ENCODE measurements at regions not wholly inside any gene's neighbourhood (a gene's known extent, or its start where the extent isn't known, plus 50 kb on each side); places are given as distances from the start of the nearest gene placed in this dataset.

DNA sequence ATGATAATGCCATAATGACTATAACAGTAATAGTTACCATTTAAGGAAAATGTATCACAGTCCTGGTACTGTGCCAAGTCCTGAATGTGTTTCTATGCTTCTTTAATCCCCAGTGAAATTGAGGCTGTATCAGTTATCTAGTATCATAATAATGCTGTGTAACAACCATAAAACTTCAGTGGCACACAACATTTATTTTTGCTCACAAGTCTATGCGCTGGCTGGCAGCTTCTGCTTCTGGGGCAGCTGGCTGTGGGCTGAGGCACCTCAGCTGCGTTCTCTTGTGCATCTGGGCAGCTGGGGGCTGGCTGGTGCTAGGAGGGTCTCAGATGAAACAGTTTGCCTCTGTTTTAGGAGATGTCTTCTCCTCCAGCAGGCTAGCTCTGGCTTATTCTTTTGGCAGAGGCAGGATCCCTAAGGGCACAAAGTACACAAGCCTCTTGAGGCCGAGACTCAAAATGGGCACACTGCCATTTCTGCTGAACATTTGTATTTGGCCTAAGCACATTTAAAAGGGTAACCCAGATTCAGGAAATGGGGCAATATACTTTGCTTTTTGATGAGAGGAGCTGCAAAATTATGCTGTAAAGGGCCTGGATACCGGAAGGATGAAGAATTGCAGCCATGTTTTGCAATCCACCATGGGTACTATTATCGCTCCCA, 62.6 kb upstream of the DHX15 start:
- CTCF ChIA-PET, result no interaction called here
- 49% methylated on average over 4 of the region's 5 CpGs for WGBS (ENCODE audit: low lambda C conversion rate)

More for the DNA sequence above, 62.6 kb upstream of the DHX15 start:
- no peaks in the 10 kb centered on the region for H4K20me1 ChIP-seq (ENCODE audit: insufficient read depth)
- H3K36me3 ChIP-seq (replicated peaks in 1 of 2; ENCODE audit: control insufficient read depth in 1 of 2, insufficient read depth in 2 of 2, low read length in 1 of 2), result no peaks in the 10 kb centered on the region
- H3K9ac ChIP-seq, result no peak overlapping the region
- no peak overlapping the region for H3K4me3 ChIP-seq (ENCODE audit: low read depth in 2 of 2, low read length in 1 of 2)
- H3F3A ChIP-seq (replicated peaks; ENCODE audit: insufficient read depth), result no peaks in the 10 kb centered on the region
- H3K79me2 ChIP-seq (ENCODE audit: insufficient read depth), result no peaks in the 10 kb centered on the region
- H3K4me2 ChIP-seq, result no peak overlapping the region
- no peak for DNase-seq
- no peak overlapping the region for H2AFZ ChIP-seq (ENCODE audit: low read depth)
- H3K9me2 ChIP-seq, result no peaks in the 10 kb centered on the region
- no peaks in the 10 kb centered on the region; a peak in 1 of 4 replicates for H3K4me1 ChIP-seq (ENCODE audit: control insufficient read depth in 1 of 2, insufficient read depth in 2 of 2, low read depth in 1 of 2, low read length in 1 of 2)
- H3K27me3 ChIP-seq (ENCODE audit: insufficient read depth), result no peaks in the 10 kb centered on the region
- no peak overlapping the region for H3K27ac ChIP-seq (ENCODE audit: low read depth in 2 of 2, low read length in 1 of 2)
- TF ChIP-seq JUND (IDR thresholded peaks at IDR 0.05) (no peak), EP300 (IDR thresholded peaks at IDR 0.05; ENCODE audit: borderline replicate concordance in 1 of 2, low read depth in 1 of 2, low read length in 1 of 2) (no peak), FOSL2 (IDR thresholded peaks at IDR 0.05; ENCODE audit: borderline replicate concordance, low read depth) (no peak), GABPA (IDR thresholded peaks at IDR 0.05; ENCODE audit: low read depth) (no peak), NFIC (IDR thresholded peaks at IDR 0.05; ENCODE audit: borderline replicate concordance) (no peak), RCOR1 (IDR thresholded peaks at IDR 0.05; ENCODE audit: low read length) (no peak), EZH2phosphoT487 (IDR thresholded peaks at IDR 0.05; ENCODE audit: borderline replicate concordance, low read depth) (no peak), ELF1 (IDR thresholded peaks at IDR 0.05) (no peak), TCF12 (IDR thresholded peaks at IDR 0.05) (no peak), MXI1 (IDR thresholded peaks at IDR 0.05; ENCODE audit: low read depth, low read length) (no peak), FOXM1 (IDR thresholded peaks at IDR 0.05; ENCODE audit: low read depth) (no peak), SIN3A (IDR thresholded peaks at IDR 0.05; ENCODE audit: borderline replicate concordance, low read depth, low read length) (no peak), RAD21 (IDR thresholded peaks at IDR 0.05; ENCODE audit: low read length) (no peak)
- TF ChIP-seq, protein P1, sequence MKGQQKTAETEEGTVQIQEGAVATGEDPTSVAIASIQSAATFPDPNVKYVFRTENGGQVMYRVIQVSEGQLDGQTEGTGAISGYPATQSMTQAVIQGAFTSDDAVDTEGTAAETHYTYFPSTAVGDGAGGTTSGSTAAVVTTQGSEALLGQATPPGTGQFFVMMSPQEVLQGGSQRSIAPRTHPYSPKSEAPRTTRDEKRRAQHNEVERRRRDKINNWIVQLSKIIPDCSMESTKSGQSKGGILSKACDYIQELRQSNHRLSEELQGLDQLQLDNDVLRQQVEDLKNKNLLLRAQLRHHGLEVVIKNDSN (IDR thresholded peaks at IDR 0.05; ENCODE audit: borderline replicate concordance, low read depth), result no peak
- TF ChIP-seq, protein P2, sequence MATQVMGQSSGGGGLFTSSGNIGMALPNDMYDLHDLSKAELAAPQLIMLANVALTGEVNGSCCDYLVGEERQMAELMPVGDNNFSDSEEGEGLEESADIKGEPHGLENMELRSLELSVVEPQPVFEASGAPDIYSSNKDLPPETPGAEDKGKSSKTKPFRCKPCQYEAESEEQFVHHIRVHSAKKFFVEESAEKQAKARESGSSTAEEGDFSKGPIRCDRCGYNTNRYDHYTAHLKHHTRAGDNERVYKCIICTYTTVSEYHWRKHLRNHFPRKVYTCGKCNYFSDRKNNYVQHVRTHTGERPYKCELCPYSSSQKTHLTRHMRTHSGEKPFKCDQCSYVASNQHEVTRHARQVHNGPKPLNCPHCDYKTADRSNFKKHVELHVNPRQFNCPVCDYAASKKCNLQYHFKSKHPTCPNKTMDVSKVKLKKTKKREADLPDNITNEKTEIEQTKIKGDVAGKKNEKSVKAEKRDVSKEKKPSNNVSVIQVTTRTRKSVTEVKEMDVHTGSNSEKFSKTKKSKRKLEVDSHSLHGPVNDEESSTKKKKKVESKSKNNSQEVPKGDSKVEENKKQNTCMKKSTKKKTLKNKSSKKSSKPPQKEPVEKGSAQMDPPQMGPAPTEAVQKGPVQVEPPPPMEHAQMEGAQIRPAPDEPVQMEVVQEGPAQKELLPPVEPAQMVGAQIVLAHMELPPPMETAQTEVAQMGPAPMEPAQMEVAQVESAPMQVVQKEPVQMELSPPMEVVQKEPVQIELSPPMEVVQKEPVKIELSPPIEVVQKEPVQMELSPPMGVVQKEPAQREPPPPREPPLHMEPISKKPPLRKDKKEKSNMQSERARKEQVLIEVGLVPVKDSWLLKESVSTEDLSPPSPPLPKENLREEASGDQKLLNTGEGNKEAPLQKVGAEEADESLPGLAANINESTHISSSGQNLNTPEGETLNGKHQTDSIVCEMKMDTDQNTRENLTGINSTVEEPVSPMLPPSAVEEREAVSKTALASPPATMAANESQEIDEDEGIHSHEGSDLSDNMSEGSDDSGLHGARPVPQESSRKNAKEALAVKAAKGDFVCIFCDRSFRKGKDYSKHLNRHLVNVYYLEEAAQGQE (IDR thresholded peaks at IDR 0.05; ENCODE audit: low read depth, low read length), result no peak
- TF ChIP-seq, protein P3, sequence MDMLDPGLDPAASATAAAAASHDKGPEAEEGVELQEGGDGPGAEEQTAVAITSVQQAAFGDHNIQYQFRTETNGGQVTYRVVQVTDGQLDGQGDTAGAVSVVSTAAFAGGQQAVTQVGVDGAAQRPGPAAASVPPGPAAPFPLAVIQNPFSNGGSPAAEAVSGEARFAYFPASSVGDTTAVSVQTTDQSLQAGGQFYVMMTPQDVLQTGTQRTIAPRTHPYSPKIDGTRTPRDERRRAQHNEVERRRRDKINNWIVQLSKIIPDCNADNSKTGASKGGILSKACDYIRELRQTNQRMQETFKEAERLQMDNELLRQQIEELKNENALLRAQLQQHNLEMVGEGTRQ (IDR thresholded peaks at IDR 0.05; ENCODE audit: borderline replicate concordance, low read depth, low read length), result no peak
- TF ChIP-seq, protein P4, sequence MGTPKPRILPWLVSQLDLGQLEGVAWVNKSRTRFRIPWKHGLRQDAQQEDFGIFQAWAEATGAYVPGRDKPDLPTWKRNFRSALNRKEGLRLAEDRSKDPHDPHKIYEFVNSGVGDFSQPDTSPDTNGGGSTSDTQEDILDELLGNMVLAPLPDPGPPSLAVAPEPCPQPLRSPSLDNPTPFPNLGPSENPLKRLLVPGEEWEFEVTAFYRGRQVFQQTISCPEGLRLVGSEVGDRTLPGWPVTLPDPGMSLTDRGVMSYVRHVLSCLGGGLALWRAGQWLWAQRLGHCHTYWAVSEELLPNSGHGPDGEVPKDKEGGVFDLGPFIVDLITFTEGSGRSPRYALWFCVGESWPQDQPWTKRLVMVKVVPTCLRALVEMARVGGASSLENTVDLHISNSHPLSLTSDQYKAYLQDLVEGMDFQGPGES (IDR thresholded peaks at IDR 0.05; ENCODE audit: low read depth, low read length), result no peak
- no peaks in the 10 kb centered on the region for H3K9me3 ChIP-seq
- POLR2A ChIA-PET, result no interaction called here

Measured in SK-N-SH (cell line).